ENCODE measurements at regions not wholly inside any gene's neighbourhood (a gene's known extent, or its start where the extent isn't known, plus 50 kb on each side); places are given as distances from the start of the nearest gene placed in this dataset.

- TF ChIP-seq TAF1 (IDR thresholded peaks at IDR 0.05; ENCODE audit: low read depth, low read length) (no peak), POLR2A (IDR thresholded peaks at IDR 0.05; ENCODE audit: low read depth, low read length) (no peak), SPI1 (IDR thresholded peaks at IDR 0.05; ENCODE audit: low read depth, low read length) (no peak), POLR2AphosphoS5 (IDR thresholded peaks at IDR 0.05; ENCODE audit: low read depth, low read length) (no peak), PAX5 (IDR thresholded peaks at IDR 0.05; ENCODE audit: insufficient read depth, low read length, severe bottlenecking) (no peak)
Observed at GRCh38 chr10:61263518-61263917, 189.7 kb downstream of the TMEM26 start.
